NCI-H82 treated with DMSO at 0.1 percent for 48 hours (cell line): ENCODE measurements at regions not wholly inside any gene's neighbourhood (a gene's known extent, or its start where the extent isn't known, plus 50 kb on each side); places are given as distances from the start of the nearest gene placed in this dataset.

Experiments used
- DNase-seq: peaks from one replicate; lab custom pipeline; 2025; ENCODE audit not compliant: unreplicated experiment; lab: John Stamatoyannopoulos, UW

DNA sequence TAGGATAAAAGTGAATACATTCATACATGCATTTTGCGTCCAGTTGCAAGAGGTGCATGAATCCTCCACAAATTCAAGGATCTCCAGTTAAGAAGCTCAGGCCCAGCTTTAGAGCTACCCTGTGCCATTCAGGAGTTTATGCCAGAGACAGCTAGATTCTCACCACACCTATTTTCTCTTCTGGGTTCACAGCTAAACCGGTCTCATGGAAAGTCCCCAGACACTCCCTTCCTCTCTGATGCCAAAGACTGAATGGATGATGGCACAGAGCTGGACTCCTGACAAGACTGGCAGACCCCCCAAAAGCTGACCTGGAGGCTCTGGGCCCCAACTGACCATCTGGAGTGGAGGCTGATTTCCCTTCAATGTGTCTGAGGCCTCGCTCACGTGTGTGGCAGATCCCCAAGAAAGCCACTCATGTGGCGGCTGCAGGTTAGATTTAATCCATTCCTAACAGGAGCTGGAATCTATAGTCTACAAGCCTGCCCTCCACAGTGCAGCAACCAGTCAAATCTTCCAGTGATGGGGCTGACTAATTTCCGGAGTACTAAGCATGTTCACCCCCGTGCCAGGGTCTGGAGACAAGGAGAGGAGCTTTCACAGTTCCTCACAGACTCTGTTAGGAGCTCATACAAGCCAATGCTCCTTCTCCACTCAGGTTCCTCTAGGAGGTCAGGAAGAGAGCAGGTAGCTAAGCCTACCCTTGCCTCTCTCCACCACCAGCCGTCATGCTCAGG is 257.1 kb downstream of the BCL11A start:
- no peak for DNase-seq

DNA sequence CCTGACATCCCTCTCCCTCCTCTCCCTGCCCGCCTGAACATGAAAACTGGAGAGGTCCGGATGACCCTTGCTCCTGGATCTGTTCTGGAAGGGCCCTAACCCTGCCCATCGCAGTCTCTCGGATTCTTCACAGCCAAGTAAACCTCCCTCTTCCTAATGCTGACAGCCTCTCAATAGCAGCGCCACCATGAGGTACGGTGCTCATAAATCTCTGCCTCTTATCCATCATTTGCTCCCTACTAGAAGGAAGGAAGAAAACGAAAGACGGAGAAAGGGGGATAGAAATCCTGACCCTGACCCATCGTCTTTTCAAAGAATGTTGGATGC is 257.9 kb downstream of the BCL11A start:
- DNase-seq: no peak

DNA sequence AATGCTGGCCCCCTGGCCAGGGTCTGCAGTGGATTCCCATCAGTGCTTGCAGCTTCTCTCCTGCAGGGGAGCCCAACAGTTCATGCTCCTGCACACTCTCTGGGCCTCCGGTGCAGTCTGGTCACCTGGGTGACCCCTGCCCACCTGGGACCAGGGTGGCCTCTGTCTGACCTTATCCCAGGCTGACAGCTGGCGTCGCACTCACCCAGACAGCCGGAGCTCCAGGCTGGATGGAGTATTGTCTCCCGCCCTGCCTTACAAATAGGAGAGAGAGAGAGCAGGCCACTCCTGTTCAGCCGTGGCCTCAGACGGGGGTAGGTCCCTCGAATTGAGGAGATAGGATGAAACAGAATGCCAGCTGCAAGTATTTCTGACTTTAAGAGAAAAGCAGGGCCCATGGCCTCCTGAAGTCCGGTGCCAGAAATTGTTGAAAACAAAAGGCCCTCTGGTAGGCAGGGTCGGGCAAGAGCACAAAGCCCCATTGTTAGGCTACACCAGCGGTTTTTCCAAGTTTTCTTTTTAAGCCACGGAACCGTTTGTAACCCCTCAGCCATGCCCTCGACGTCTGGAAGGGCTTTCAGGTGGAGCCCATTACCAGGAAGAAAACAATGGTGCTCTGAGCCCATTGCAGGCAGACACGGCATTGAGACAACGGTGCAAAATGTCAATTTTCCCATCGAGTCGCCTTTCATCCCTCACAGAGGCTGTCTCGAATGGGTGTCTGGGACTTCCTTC is 258.4 kb downstream of the BCL11A start:
- no peak for DNase-seq

DNA sequence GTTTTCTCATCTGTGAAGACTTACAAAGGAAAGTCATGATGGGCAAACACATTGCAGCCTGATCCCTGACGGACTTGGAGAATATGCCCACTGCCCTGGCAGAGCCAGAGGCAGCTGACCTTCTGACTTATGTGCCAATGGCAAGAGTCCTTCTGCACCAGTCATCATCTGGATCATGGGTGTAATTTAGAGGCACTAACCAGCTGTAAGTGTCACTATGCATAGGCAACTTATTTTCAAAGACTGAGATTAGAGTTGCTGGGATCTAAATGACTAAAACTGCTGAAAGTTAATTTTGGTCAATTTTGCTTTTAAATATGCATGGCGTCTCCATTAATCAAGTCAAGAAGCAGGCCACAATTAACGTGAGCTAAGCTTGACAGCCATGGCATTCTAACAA is 261.2 kb downstream of the BCL11A start:
- DNase-seq: no peak

DNA sequence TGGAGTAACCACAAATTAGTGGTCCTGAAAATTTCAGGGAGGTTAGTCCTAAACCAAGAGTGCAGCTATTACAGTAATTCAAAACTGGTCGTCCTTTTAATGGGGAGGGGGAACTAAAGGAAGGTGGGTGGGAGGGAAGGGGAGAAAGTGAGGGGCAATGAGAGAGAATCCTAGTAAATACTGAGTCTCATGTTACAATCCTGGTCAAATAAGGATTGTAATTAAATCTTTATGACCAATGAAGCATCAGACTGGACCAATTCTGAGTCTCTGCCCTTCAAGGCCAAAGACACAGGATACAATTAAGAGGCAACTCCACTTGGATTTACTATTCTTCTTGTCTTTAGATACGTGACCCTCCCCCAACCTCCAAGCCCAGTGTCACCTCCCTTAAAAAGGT is 262.9 kb downstream of the BCL11A start:
- no peak for DNase-seq

DNA sequence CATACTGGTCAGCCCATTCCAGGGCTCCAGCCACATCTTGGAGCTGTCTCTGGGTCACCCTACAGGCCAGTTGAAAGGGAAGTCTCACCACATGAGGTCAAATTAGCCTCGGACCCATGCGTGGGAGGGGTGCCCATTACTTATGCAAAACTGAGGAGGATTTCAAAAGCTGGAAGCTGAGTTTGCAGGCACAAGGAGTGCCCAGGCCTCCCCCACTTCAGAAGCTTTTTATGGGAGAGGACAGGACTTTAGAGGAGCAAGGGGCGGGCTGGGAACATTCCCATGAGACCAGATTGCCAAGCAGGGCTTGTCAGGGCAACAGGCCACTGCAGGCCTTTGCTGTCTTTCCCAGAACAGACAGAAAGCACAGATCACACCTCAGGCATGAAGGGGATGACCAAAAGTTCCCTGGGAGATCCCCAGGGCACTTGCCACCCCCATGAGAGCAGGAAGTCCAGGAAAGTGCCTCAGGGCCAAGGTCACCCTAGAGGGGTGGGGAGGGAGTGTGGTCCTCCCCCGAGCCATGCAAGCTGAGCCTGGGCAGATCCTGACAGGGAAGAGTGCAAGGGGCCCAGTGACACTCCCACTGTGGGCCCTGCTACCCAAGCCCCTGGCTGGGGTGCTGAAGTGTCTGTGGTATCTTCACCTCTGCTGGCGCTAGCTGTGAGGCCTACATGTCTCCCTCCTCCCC is 267.7 kb downstream of the BCL11A start:
- no peak for DNase-seq

DNA sequence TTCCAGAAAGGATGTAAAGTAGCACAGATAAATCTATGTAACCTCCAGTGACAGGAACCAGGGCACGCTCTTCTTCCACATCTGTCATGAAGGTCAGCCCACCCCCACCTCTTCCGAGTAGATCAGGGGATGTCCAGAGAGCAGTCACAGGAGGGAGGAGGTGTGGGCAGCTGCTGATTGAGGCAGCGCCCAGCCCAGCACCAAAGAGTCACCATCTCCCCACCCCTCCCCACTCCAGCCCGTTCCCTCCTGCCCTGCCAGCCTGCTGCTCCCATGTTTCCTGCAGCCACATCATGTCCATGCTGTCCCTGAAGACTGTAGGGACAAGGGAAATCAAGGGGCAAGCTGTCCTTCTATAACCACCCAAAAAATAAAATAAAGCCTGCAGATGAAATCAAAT is 269.8 kb downstream of the BCL11A start:
- DNase-seq: no peak

DNA sequence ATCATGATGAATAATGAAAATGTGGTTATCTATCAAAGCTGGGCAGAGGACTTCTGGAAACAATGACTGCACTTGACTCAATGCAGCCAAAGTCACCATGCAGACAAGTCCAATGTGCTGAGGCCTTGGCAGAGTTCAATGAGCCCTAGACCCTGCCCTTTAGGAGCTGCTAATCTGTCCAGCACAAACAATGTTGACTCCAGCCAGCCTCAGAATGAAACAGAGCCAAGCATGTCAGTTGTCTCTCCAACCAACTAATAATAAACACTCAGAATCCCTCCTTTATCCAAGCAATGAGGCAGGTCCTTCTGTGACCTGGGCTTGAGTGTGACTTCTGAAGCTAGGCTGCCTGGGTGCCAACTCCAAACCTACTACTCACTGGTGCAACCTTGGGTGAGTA is 270.6 kb downstream of the BCL11A start:
- no peak for DNase-seq

DNA sequence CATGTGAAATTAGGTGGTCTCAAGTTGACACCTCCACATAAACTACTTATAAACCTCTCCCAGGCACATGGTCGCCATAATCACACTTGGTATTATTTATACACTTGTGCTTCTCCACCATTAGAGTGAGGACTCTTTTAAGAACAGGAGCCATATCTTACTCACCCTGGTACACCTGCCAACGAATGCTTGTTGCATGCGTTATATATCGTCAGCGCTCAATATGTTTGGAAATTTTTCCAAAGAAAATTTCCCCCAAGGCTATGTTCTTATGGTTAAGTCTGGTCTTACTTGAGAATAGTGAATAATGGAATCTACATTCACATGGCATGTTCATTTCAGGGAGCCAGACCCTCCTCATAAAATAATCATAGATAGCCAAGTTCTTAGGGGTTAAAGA is 271.7 kb downstream of the BCL11A start:
- no peak for DNase-seq

DNA sequence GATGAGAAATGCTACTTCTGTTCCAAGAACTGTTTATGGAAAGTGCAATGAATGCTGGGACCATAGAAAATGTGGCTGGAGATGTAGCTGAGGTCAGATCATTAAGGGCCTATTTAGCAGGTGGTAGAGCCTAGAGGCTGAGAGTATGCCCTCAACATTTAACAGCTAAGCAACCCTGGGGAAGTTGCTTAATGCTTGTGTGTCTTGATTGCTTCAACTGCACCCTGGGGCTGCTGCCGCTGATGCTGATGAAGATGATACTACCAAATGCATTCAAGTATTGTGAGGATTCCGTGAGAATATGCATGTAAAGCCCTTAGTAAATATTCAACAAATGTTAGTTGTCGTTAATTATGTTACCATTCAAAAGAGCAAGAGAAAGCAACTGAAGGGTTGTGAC is 273.2 kb downstream of the BCL11A start:
- no peak for DNase-seq

DNA sequence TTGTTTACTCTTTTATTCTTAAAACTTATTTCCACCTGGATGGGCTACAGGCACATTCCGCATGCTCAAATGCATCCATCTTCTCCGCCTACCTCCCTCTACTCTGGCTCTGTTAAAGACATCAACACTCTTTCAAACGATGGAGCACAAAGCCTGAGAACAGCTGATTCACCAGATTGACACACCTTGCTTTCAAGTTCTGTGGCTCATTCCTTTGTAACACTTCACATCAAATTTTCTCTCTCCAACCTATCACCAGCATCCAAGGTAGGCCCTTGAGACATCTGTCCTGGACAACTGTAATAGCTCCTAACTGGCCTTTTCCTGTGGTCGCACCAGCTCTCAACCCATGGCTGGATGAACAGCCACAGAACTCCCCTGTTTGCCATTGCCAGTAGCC is 274.5 kb downstream of the BCL11A start:
- no peak for DNase-seq

DNA sequence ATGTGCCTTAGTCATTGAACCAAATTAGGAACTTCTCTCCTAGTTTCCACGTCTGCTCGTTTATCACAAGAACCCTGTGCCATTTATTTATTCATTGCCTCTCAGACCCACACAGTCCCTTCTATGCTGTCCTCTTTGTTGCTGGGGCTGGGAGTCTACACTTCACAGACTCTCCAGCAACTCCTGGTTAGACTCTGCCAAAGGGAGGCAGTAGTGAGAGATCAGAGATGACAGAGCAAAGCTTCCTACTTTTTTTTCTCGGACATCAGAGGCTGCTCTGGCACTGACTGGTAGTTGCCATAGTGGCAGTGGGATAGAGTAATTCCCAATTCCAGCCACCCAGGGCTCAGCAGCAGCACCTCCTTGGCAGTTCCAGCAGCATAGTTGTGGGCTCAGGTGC is 277.5 kb downstream of the BCL11A start:
- DNase-seq: no peak

DNA sequence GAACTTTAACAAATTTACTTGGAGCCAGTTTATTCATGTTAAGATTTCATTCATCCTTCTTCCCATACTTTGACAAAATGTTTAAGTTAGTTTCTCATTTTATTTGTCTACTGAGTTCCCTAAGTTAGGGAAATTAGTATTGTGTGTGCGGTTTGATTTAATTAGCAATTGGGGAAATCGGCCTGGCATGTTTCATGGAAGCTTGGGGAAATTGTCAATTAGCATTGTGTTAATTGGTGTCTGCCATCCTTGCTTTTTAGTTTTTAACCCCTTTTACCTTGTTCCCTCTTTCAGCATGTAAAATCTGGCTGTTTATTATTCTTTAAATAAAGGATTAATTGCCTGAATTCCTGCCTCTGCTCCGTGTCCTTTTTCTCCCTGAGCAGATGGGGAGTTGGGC is 279.6 kb downstream of the BCL11A start:
- DNase-seq: no peak

DNA sequence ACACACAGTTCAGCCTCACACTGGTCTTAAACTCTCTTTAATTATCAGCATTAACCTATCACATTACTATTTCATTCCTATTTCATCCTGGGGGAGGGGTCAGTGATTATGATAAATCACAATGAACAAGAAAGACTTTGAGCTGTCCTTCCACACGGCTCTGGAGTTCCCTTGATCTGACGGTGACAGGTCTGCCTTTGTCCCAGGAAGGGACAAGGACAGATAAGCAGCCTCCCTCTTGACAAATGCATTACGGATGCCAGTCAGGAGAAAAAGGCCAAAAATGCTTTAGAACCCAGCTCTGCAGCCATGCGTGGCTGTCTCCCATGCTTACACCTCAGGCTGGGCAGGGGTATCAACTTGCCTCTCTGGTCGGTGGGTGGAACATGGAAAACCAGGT is 281.7 kb downstream of the BCL11A start:
- no peak for DNase-seq

DNA sequence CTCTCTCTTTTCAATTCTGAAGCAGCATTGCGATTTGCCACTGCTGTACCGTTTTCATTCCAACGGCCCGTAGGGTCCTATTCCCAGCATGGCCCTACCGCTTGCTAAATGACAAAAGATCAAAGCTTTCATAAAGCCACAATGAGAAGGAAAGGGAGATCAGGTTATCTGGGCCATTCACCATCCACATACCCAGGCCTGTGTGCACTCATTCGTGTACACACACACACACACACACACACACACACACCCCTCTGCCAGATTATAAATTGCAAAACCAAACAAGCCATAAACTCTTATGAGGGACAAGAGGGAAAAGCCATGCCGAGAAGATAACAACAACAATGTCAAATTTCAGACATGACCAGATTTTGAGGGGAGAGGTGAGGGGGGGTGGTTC is 282.3 kb downstream of the BCL11A start:
- no peak for DNase-seq

DNA sequence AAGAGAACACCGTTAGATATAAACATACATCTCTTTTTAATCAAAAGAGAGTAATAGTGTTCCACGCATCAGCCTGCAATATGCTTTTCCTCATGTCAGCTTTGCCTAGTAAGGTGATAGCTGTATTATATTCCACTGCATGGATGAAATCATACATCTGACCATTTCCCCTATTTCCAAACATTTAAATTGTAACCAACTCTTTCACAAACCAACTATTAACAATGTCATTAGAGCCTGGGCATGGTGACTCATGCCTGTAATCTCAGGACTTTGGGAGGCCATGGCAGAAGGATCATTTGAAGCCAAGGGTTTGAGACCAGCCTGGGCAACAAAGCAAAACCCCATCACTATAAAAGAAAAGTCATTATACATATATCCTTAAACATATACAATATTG is 284.8 kb downstream of the BCL11A start:
- no peak for DNase-seq

DNA sequence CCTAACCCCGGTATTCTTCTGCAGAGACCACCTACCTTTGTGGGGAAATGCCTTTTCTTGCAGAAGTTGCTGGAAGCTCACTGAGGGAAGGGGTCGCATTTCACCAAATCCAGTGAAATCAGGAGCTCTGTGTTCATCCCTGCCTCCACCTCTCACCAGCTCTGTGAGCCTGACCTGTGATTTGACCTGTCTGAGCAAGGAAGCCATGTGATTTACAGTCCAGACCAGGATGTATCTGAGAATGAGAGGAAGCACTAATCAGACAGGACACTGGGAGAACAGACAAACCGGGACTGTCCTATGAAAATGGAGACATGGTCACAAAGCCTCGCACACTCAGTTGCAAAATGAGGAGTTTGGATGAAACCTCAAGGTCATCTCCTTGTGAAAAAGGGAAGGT is 285.4 kb downstream of the BCL11A start:
- no peak for DNase-seq

DNA sequence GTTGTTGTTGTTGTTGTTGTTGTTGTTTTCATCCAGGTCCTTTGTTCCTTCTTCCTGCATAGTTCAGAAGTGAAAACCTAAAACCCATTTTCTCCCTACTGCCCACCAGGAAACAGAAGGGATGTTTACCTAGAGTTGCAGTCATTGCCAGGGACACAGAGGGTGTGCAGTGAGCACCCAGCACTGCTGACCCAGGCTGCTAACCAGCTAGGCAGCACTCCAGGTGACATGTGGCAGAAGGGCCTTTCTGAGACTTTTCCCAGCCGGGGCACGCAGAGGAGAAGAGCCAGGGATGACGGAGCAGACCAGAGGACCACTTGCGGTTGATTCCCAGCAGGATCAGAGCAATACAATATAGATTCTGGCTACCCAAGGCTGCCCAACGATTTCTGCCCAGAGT is 286.3 kb downstream of the BCL11A start:
- DNase-seq: no peak

DNA sequence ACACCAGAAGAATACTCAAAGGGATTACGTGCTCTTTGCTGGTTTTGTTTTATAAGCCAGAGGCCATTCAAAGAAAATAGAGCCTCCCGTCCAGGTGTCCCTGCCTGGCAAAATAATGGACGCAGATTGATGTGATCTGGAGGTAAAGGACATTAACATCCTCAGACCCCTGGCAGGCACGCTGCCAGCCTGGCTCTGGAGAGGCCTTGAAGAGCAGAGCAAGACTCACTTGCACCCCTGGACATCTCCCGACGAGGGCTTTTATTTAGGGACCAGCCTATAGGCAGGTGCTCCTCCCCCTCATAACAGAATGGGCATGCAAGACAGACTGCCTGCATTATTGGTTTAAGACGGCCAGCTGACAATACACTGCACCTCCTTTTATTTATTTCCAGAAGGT is 291.3 kb downstream of the BCL11A start:
- peak; percentile 20 for DNase-seq

DNA sequence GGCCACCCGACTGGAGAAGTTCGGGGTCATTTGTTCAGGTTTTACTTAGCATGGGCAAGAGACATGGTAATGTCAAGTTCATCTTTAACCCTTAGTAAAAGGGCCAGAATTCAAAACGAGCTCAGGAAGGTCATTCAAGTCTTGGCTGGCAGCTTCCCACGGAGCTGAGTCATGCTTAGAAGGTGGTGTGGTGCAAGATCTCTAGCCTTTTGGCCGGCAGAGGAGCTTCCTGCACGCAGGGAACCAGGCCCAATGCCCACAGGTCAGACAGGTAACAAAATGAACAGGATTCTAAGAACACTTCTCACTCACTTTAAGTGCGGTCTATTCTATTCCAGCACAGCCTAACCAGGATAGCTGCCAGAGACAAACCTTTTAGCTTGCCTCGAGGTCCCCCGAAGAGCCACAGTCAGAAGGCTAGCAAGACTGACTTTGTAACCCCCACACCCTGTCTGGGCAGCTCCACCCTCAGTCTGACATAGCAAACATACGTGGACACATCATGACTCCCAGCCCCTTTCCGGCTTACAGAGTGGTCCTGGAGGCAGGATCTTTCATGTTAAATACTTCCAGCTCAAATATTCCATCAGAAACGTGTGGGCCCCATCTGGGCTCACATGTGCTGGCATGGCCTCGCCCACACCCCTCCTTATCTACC is 292.7 kb downstream of the BCL11A start:
- no peak for DNase-seq

DNA sequence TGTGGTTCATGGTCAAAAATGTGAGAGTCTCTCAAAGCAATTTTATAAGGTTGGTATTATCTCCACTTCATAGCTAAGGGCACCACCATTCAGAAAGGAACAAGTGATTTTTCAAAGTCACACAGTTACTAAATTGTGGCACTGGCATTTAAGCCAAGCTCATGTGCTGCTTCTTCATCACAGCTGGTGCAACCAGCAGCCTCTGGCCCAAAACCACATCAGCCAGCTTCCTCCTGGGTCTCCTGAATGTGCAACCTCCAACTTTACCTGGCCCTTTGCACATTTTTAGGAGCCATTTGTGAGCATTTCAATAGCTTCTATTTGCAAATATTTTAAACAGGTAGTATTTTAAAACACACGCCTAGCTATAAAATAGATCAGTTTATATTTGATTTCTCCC is 293.7 kb downstream of the BCL11A start:
- no peak for DNase-seq

DNA sequence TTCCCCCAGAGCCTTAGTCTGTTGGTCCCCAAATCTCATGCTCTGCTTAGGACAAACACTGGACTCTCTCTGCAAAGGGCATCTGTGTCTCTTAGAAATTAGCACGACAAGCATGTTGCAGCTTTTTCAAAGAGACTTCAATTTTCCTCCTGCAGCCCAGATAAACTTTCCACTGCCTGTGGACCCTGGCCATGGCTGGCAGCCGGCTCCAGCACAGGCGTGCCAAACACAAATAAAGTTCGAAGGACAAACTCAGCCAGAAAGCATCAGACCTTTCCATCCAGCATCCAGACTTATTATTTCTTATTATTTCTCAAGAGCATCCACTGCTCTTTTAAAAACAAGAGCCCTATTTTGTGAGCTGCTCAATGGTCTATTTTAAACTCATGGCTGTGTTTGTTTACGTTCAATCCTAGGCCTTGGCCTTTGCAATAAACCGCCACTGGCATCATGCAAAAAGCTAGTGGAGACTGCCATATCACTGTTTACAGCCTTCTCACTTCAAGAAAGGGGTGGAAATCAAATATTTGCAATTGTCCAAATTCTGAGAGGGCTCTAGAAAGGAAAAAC is 300.8 kb downstream of the BCL11A start:
- DNase-seq: no peak
